Loucy (cell line): ENCODE measurements at regions not wholly inside any gene's neighbourhood (a gene's known extent, or its start where the extent isn't known, plus 50 kb on each side); places are given as distances from the start of the nearest gene placed in this dataset.
"Not testable (repeated sequence)": the region's sequence is repeated elsewhere in the genome, so short reads cannot be mapped to it uniquely, and the experiment has no call there.

Experiments
- CTCF ChIP-seq: fragments of 200-600 bp; sonication (generic); conservative IDR thresholded peaks from 2 replicates; pipeline ENCODE4 v1.5.1; 2014; ENCODE audit warnings: mild to moderate bottlenecking, antibody characterized with exemption, low read length
- EZH2phosphoT487 ChIP-seq: fragments of 200-600 bp; IDR thresholded peaks from 2 replicates; pipeline ENCODE4 v1.6.1; 2018; ENCODE audit warnings: antibody characterized with exemption, mild to moderate bottlenecking, moderate library complexity, borderline replicate concordance

DNA sequence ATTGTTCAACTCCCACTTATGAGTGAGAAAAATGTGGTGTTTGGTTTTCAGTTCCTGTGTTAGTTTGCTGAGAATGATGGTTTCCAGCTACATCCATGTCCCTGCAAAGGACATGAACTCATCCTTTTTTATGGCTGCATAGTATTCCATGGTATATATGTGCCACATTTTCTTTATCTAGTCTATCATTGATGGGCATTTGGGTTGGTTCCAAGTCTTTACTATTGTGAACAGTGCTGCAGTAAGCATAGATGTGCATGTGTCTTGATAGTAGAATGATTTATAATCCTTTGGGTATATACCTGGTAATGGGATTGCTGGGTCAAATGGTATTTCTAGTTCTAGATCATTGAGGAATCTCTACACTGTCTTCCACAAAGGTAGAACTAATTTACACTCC, 613.0 kb upstream of the MIR17HG start:
- not testable (repeated sequence) for TF ChIP-seq CTCF, EZH2phosphoT487
